Endothelial cell of umbilical vein (primary cell): ENCODE measurements at regions not wholly inside any gene's neighbourhood (a gene's known extent, or its start where the extent isn't known, plus 50 kb on each side); places are given as distances from the start of the nearest gene placed in this dataset.

Source experiments
- BruUV-seq: library from RNA; stranded (reverse); fragments of 400-500 nt; replicated peaks from 2 replicates; lab custom pipeline; 2021; lab: Mats Ljungman, UMichigan
- CTCF ChIA-PET: fragments of 300-600, 350-600 bp; sonication (Branson Sonifier 250); formaldehyde crosslinking; loops from one replicate; lab custom pipeline; 2021; ENCODE audit warnings: antibody characterized with exemption, inconsistent platforms; lab: Charles Lee
- POLR2A ChIA-PET: fragments of 300-600, 350-600 bp; sonication (Branson Sonifier 250); formaldehyde crosslinking; loops from one replicate; lab custom pipeline; 2021; ENCODE audit warnings: antibody characterized with exemption, inconsistent platforms; lab: Charles Lee
- DNase-seq: peaks from one replicate; pipeline ENCODE4 v3.0.0-alpha.2; 2011; ENCODE audit warnings: low read depth, low spot score
- FAIRE-seq: peaks from 2 replicates; lab custom pipeline; 2011; peaks lifted over from hg19 to GRCh38; lab: Jason Lieb, UNC
- H2AFZ ChIP-seq: 2 replicates; pipeline ENCODE4 v1.6.0; 2012; ENCODE audit warnings: low read depth, low read length, control low read depth, inconsistent platforms
- H3K27ac ChIP-seq: 2 replicates; pipeline ENCODE4 v1.5.1; 2011; ENCODE audit warnings: low read depth, mild to moderate bottlenecking, control low read depth, low read length, moderate library complexity; ENCODE audit not compliant: insufficient read depth
- H3K27me3 ChIP-seq, 2 experiments: 2 replicates each; pipeline versions ENCODE4 v1.6.0 to v1.6.1; 2011; ENCODE audit warnings: low read length in 2 of 2, mixed read lengths in 1 of 2; ENCODE audit not compliant: control insufficient read depth in 2 of 2, insufficient read depth in 2 of 2
- H3K36me3 ChIP-seq, 2 experiments: 2 replicates in 1 of 2; 3 replicates in 1 of 2; pipeline ENCODE4 v1.5.1; 2011; ENCODE audit warnings: low read length in 2 of 2, mild to moderate bottlenecking in 1 of 2, moderate library complexity in 1 of 2; ENCODE audit not compliant: control insufficient read depth in 2 of 2, insufficient read depth in 2 of 2; ENCODE audit errors: extremely low read depth in 1 of 2
- H3K4me1 ChIP-seq: 3 replicates; pipeline ENCODE4 v1.5.1; 2011; ENCODE audit warnings: mild to moderate bottlenecking, low read length; ENCODE audit not compliant: control insufficient read depth, insufficient read depth; ENCODE audit errors: extremely low read depth
- H3K4me2 ChIP-seq: 2 replicates; pipeline ENCODE4 v1.6.1; 2011; ENCODE audit warnings: low read length, control low read depth, mixed read lengths; ENCODE audit not compliant: insufficient read depth
- H3K4me3 ChIP-seq, 3 experiments: fragments of 200-600 bp in 1 of 3; sonication (generic), shearing (Covaris generic) in 1 of 3; replicated peaks in 1 of 3; 2 replicates each; pipeline ENCODE4 v1.5.1; 2011 to 2016; ENCODE audit warnings: control low read depth in 3 of 3, low read length in 3 of 3, mild to moderate bottlenecking in 2 of 3, inconsistent platforms in 1 of 3, low read depth in 1 of 3, moderate library complexity in 1 of 3; ENCODE audit not compliant: insufficient read depth in 1 of 3
- H3K79me2 ChIP-seq: 2 replicates; pipeline ENCODE4 v1.6.0; 2012; ENCODE audit warnings: low read length, inconsistent platforms; ENCODE audit not compliant: control insufficient read depth, insufficient read depth
- H3K9ac ChIP-seq: replicated peaks from 2 replicates; pipeline ENCODE3; 2011; ENCODE audit warnings: low read length, control low read depth; ENCODE audit not compliant: insufficient read depth; ENCODE audit errors: extremely low read depth
- H3K9me1 ChIP-seq: replicated peaks from 3 replicates; pipeline ENCODE4 v1.6.0; 2011; ENCODE audit warnings: mild to moderate bottlenecking, low read length; ENCODE audit not compliant: control insufficient read depth, insufficient read depth; ENCODE audit errors: extremely low read depth
- H3K9me3 ChIP-seq: replicated peaks from 2 replicates; pipeline ENCODE4 v1.5.1; 2012; ENCODE audit warnings: low read length, inconsistent platforms; ENCODE audit not compliant: control insufficient read depth, insufficient read depth
- H4K20me1 ChIP-seq: replicated peaks from 2 replicates; pipeline ENCODE3; 2011; ENCODE audit warnings: mild to moderate bottlenecking, low read length; ENCODE audit not compliant: control insufficient read depth, insufficient read depth; ENCODE audit errors: extremely low read depth
- EZH2 ChIP-seq: IDR thresholded peaks from 2 replicates; pipeline ENCODE4 v1.6.1; 2012; ENCODE audit warnings: borderline replicate concordance, low read depth, mild to moderate bottlenecking, moderate library complexity, low read length, inconsistent platforms; ENCODE audit not compliant: severe bottlenecking
- FOS ChIP-seq: IDR thresholded peaks from 2 replicates; pipeline ENCODE4 v1.6.1; 2011; ENCODE audit warnings: mild to moderate bottlenecking, low read length, moderate library complexity, borderline replicate concordance; ENCODE audit not compliant: insufficient read depth
- GATA2 ChIP-seq: IDR thresholded peaks from 2 replicates; pipeline ENCODE4 v1.7.0; 2011; ENCODE audit warnings: low read depth, mild to moderate bottlenecking, moderate library complexity, mixed read lengths, low read length; ENCODE audit not compliant: insufficient read length, insufficient read depth
- JUN ChIP-seq: IDR thresholded peaks from 2 replicates; pipeline ENCODE4 v1.6.1; 2011; ENCODE audit warnings: borderline replicate concordance, low read depth; ENCODE audit not compliant: insufficient read length, insufficient read depth
- MYC ChIP-seq: IDR thresholded peaks from one replicate; pipeline ENCODE4 v1.6.1; 2011; ENCODE audit warnings: mild to moderate bottlenecking, low read depth, low read length
- POLR2A ChIP-seq: IDR thresholded peaks from 2 replicates; pipeline ENCODE4 v1.6.1; 2012; ENCODE audit warnings: low read depth, mild to moderate bottlenecking, control low read depth, low read length
- POLR2AphosphoS5 ChIP-seq: IDR thresholded peaks from 2 replicates; pipeline ENCODE4 v1.6.1; 2012; ENCODE audit warnings: low read depth, mild to moderate bottlenecking, control low read depth, low read length, moderate library complexity; ENCODE audit not compliant: insufficient read depth
- dilution Hi-C: fragments of 300-500 bp; cut with MboI; formaldehyde crosslinking; loops from one replicate; pipeline ENCODE4 v1.15.0; 2019; ENCODE audit warnings: low sequenced_read_pairs; ENCODE audit not compliant: extremely low pct_ligation_motif_present
- intact Hi-C: fragments of 100-400 bp; cut with micrococcal nuclease; formaldehyde crosslinking; loops from one replicate; pipeline ENCODE4 v1.10.0; 2022
- TF ChIP-seq, protein P1 (sequence below): IDR thresholded peaks from 2 replicates; pipeline ENCODE4 v1.6.1; 2011; ENCODE audit not compliant: insufficient read depth, insufficient read length
- TF ChIP-seq, protein P2 (sequence below), 2 donors: IDR thresholded peaks; 1 replicate in 1 of 2; 2 replicates in 1 of 2; pipeline ENCODE4 v1.5.1; 2011; ENCODE audit warnings: low read length in 2 of 2, mild to moderate bottlenecking in 2 of 2, moderate library complexity in 2 of 2, control low read depth in 1 of 2, inconsistent platforms in 1 of 2, low read depth in 1 of 2; ENCODE audit not compliant: insufficient read depth in 1 of 2; ENCODE audit errors: extremely low read depth in 1 of 2

- Histone ChIP-seq H3K27me3 (no peaks in the 10 kb centered on the region), H3K9me1 (no peaks in the 10 kb centered on the region), H3K4me1 (peaks cover 7% of the 10 kb centered on the region), H3K4me3 (no peak overlapping the region), H3K36me3 (no peaks in the 10 kb centered on the region), H3K9ac (no peak overlapping the region), H3K79me2 (no peaks in the 10 kb centered on the region), H3K27ac (no peak overlapping the region), H3K9me3 (no peaks in the 10 kb centered on the region), H4K20me1 (no peaks in the 10 kb centered on the region), H3K4me2 (no peak overlapping the region), H2AFZ (no peak overlapping the region)
- intact Hi-C loops = loop anchor here (10.0 kb wide), 2 partner anchors 576 to 656 kb away; no protein-coding TSS in a partner anchor
- BruUV-seq = no TSS peak
- ChIA-PET POLR2A (no interaction called here), CTCF (no interaction called here)
- FAIRE-seq (no peak), DNase-seq (no peak)
- dilution Hi-C loops = no loop called here
- no peak for TF ChIP-seq POLR2AphosphoS5
- no peak for TF ChIP-seq FOS
- no peak for TF ChIP-seq EZH2
- TF ChIP-seq, protein P1, sequence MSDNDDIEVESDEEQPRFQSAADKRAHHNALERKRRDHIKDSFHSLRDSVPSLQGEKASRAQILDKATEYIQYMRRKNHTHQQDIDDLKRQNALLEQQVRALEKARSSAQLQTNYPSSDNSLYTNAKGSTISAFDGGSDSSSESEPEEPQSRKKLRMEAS = no peak
- no peak for TF ChIP-seq MYC
- TF ChIP-seq POLR2A = no peak
- TF ChIP-seq, protein P2, sequence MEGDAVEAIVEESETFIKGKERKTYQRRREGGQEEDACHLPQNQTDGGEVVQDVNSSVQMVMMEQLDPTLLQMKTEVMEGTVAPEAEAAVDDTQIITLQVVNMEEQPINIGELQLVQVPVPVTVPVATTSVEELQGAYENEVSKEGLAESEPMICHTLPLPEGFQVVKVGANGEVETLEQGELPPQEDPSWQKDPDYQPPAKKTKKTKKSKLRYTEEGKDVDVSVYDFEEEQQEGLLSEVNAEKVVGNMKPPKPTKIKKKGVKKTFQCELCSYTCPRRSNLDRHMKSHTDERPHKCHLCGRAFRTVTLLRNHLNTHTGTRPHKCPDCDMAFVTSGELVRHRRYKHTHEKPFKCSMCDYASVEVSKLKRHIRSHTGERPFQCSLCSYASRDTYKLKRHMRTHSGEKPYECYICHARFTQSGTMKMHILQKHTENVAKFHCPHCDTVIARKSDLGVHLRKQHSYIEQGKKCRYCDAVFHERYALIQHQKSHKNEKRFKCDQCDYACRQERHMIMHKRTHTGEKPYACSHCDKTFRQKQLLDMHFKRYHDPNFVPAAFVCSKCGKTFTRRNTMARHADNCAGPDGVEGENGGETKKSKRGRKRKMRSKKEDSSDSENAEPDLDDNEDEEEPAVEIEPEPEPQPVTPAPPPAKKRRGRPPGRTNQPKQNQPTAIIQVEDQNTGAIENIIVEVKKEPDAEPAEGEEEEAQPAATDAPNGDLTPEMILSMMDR (IDR thresholded peaks at IDR 0.05; ENCODE audit: extremely low read depth in 1 of 2, insufficient read depth in 1 of 2, low read depth in 1 of 2, low read length in 2 of 2) = no peak
- no peak for TF ChIP-seq JUN
- TF ChIP-seq GATA2 = no peak
These were observed 177.7 kb upstream of the NR3C1 start for GRCh38 chr5:143581147-143581546.
